ENCODE measurements at regions not wholly inside any gene's neighbourhood (a gene's known extent, or its start where the extent isn't known, plus 50 kb on each side); places are given as distances from the start of the nearest gene placed in this dataset.
"Not testable (repeated sequence)": the region's sequence is repeated elsewhere in the genome, so short reads cannot be mapped to it uniquely, and the experiment has no call there.

- DNase-seq (ENCODE audit: low spot score), result peak; percentile 98
These were observed 115.9 kb upstream of the EEPD1 start for GRCh38 chr7:36037121-36037662.

GRCh38 chr7:36038063-36038721 lies 114.9 kb upstream of the EEPD1 start:
- peak; percentile 6 for DNase-seq (ENCODE audit: low spot score)

GRCh38 chr7:36039243-36039642 lies 113.8 kb upstream of the EEPD1 start:
- DNase-seq (ENCODE audit: low spot score), result no peak

GRCh38 chr7:36039671-36040070 lies 113.4 kb upstream of the EEPD1 start:
- no peak for DNase-seq (ENCODE audit: low spot score)

- no peak for DNase-seq (ENCODE audit: low spot score)
These were observed 112.4 kb upstream of the EEPD1 start for GRCh38 chr7:36040679-36041078.

GRCh38 chr7:36044101-36044892 lies 108.8 kb upstream of the EEPD1 start:
- no peak for DNase-seq (ENCODE audit: low spot score)

- no peak for DNase-seq (ENCODE audit: low spot score)
These were observed 107.7 kb upstream of the EEPD1 start for GRCh38 chr7:36045326-36045725.

- DNase-seq (ENCODE audit: low spot score), result no peak
These were observed 107.2 kb upstream of the EEPD1 start for GRCh38 chr7:36045830-36046341.

- DNase-seq (ENCODE audit: low spot score), result peak; percentile 75
These were observed 105.9 kb upstream of the EEPD1 start for GRCh38 chr7:36047091-36047658.

- DNase-seq (ENCODE audit: low spot score), result peak; percentile 92
These were observed 104.7 kb upstream of the EEPD1 start for GRCh38 chr7:36048141-36048901.

GRCh38 chr7:36048902-36049240 lies 104.2 kb upstream of the EEPD1 start:
- peak; percentile 50 for DNase-seq (ENCODE audit: low spot score)

- DNase-seq (ENCODE audit: low spot score), result no peak
These were observed 101.6 kb upstream of the EEPD1 start for GRCh38 chr7:36051501-36051900.

GRCh38 chr7:36053589-36053988 lies 99.5 kb upstream of the EEPD1 start:
- DNase-seq (ENCODE audit: low spot score), result no peak

- no peak for DNase-seq (ENCODE audit: low spot score)
These were observed 98.4 kb upstream of the EEPD1 start for GRCh38 chr7:36054637-36055036.

- no peak for DNase-seq (ENCODE audit: low spot score)
These were observed 97.8 kb upstream of the EEPD1 start for GRCh38 chr7:36055207-36055606.

- no peak for DNase-seq (ENCODE audit: low spot score)
These were observed 95.7 kb upstream of the EEPD1 start for GRCh38 chr7:36057323-36057722.

- DNase-seq (ENCODE audit: low spot score), result no peak
These were observed 94.9 kb upstream of the EEPD1 start for GRCh38 chr7:36058020-36058592.

GRCh38 chr7:36060388-36060787 lies 92.7 kb upstream of the EEPD1 start:
- DNase-seq (ENCODE audit: low spot score), result not testable (repeated sequence)

- no peak for DNase-seq (ENCODE audit: low spot score)
These were observed 90.8 kb upstream of the EEPD1 start for GRCh38 chr7:36062154-36062815.

GRCh38 chr7:36064676-36065075 lies 88.4 kb upstream of the EEPD1 start:
- DNase-seq (ENCODE audit: low spot score), result no peak
